ENCODE measurements at regions not wholly inside any gene's neighbourhood (a gene's known extent, or its start where the extent isn't known, plus 50 kb on each side); places are given as distances from the start of the nearest gene placed in this dataset.

DNA sequence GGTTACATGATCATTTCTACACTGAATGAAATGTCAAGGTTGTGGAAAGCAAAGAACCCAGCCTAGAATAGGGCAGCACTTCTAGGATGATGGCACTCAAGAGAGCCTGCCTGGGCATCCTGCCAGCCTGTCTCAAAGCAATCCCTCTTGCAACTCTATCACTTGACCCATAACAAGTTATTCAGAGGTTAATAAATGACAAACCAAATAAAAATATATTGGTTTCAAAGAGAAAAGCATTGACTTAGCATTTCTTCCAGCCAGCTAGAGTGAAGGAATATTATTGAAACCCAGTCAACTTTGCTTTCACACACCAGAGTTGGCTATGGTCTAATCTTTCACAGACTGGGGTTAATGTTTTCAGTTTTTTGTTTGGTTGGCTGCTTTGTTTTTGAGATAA is 214.6 kb upstream of the UBE2E2 start:
- no peak for DNase-seq (ENCODE audit: low spot score in 2 of 2)
- H3K36me3 ChIP-seq: no peaks in the 10 kb centered on the region
- no peaks in the 10 kb centered on the region for H3K27me3 ChIP-seq
- TF ChIP-seq POLR2A (IDR thresholded peaks at IDR 0.05) (no peak), CTCF (IDR thresholded peaks at IDR 0.05) (no peak), EP300 (IDR thresholded peaks at IDR 0.05) (no peak)
- H3K27ac ChIP-seq: no peak overlapping the region
- no peak overlapping the region for H3K4me3 ChIP-seq
- H3K9me3 ChIP-seq: peaks cover 0 to 11% (median 0%) of the 10 kb centered on the region in 4 donors
- no peaks in the 10 kb centered on the region for H3K4me1 ChIP-seq

DNA sequence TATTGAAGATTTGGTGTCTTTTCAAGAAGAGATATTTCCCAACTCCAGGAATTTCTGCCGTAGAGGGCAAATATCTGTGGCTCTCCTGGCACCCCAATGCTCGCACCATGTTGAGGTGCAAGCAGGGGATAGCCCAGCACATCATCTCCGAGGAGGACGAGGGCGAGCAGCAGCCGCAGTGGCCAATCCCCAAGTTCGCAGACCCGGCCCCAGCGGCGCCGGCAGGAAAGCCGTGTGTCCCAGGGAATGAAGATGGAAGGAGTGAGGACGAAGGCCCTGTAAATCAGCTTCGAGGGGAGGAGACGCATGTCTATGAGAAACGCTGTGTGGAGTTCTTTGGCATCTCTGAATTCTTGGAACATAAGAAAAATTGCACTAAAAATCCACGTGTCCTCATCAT is 213.4 kb upstream of the UBE2E2 start:
- WGBS, 2 donors: 94 to 97% methylated on average over 17 of the region's 17 CpGs

DNA sequence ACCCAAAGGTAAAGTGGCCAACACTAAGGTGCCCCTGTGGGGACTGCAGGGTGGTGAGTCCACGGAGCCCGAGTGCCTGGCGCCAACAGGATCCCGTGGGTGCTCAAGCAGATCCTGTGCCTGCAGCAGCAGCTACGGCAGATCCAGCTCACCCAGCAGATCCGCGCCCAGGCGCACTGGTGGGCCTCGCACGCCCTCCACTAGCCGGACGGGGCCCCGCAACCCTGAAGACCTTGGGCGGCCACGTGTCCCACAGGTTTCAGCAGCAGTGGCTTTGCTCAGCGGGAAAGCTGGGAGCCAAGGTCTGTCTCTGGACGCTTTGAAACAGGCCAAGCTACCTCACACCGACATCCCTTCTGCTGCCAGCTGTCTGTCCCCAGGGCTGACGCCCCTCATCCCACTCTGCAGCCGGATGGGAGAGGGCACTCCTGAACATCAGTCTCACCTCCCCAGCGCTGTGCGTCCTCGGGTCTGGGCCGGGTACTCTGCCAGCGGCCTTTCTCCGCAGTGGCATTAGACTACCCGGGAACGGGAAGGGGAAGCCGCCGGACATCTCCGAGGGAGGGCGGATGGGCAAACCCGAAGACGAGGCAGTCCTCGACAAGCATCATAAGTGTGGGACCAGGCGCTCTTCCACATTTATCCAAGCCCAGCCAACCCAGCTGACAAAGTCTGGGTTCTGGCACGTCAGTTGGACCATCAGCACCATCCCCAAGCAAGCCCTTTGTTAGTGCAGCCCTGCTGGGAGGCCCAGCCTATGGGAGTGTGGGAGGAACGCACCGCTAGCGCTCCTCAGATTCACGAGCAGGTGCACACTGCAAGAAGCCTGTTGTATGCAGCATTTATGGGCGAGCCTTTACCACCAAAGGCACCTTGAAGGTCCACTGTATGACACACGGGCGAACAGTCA is 212.6 kb upstream of the UBE2E2 start:
- Histone ChIP-seq H3K9me3 (peaks cover 0 to 6% (median 0%) of the 10 kb centered on the region in 4 donors), H3K27ac (no peak overlapping the region), H3K4me1 (no peaks in the 10 kb centered on the region), H3K36me3 (no peaks in the 10 kb centered on the region), H3K27me3 (no peaks in the 10 kb centered on the region), H3K4me3 (no peak overlapping the region)
- TF ChIP-seq POLR2A (IDR thresholded peaks at IDR 0.05) (no peak), EP300 (IDR thresholded peaks at IDR 0.05) (no peak), CTCF (IDR thresholded peaks at IDR 0.05) (no peak)
- 96 to 97% methylated on average over 31 to 38 of the region's 44 CpGs for WGBS, 2 donors
- no peak for DNase-seq (ENCODE audit: low spot score in 2 of 2)

More for the DNA sequence above, 213.4 kb upstream of the UBE2E2 start:
- H3K36me3 ChIP-seq: no peaks in the 10 kb centered on the region
- H3K27me3 ChIP-seq: no peaks in the 10 kb centered on the region
- no peaks in the 10 kb centered on the region for H3K4me1 ChIP-seq
- no peak overlapping the region for H3K4me3 ChIP-seq
- TF ChIP-seq EP300 (IDR thresholded peaks at IDR 0.05): no peak
- no peak for TF ChIP-seq CTCF (IDR thresholded peaks at IDR 0.05)
- no peak for TF ChIP-seq POLR2A (IDR thresholded peaks at IDR 0.05)
- peaks cover 0 to 11% (median 0%) of the 10 kb centered on the region in 4 donors for H3K9me3 ChIP-seq
- no peak for DNase-seq (ENCODE audit: low spot score in 2 of 2)
- H3K27ac ChIP-seq: no peak overlapping the region

GRCh38 chr3:22994781-22995180 is 208.3 kb upstream of the UBE2E2 start:
- Histone ChIP-seq H3K4me3 (no peak overlapping the region), H3K27ac (no peak overlapping the region), H3K36me3 (no peaks in the 10 kb centered on the region), H3K9me3 (no peaks in the 10 kb centered on the region), H3K27me3 (no peaks in the 10 kb centered on the region), H3K4me1 (peaks cover 0 to 6% (median 0%) of the 10 kb centered on the region in 4 donors)
- DNase-seq (ENCODE audit: low spot score in 2 of 2): no peak
- WGBS, 2 donors: 74 to 77% methylated on average over 2 of the region's 2 CpGs
- TF ChIP-seq CTCF (IDR thresholded peaks at IDR 0.05): no peak
- no peak for TF ChIP-seq POLR2A (IDR thresholded peaks at IDR 0.05)
- TF ChIP-seq EP300 (IDR thresholded peaks at IDR 0.05): no peak

GRCh38 chr3:22996920-22997571 is 206.1 kb upstream of the UBE2E2 start:
- no peak for TF ChIP-seq EP300 (IDR thresholded peaks at IDR 0.05)
- TF ChIP-seq POLR2A (IDR thresholded peaks at IDR 0.05): no peak
- TF ChIP-seq CTCF (IDR thresholded peaks at IDR 0.05): no peak
- DNase-seq (ENCODE audit: low spot score in 2 of 2): no peak
- WGBS, 2 donors: 57 to 58% methylated on average over 2 of the region's 2 CpGs
- Histone ChIP-seq H3K4me1 (peaks cover 0 to 6% (median 0%) of the 10 kb centered on the region in 4 donors), H3K27ac (no peak overlapping the region), H3K4me3 (no peak overlapping the region), H3K9me3 (no peaks in the 10 kb centered on the region), H3K27me3 (no peaks in the 10 kb centered on the region), H3K36me3 (no peaks in the 10 kb centered on the region)
